DOHH2 (cell line): ENCODE measurements at regions not wholly inside any gene's neighbourhood (a gene's known extent, or its start where the extent isn't known, plus 50 kb on each side); places are given as distances from the start of the nearest gene placed in this dataset.

Experiments
- H3F3A ChIP-seq: fragments of 200-600 bp; sonication (generic), shearing (Covaris generic); 2 replicates; pipeline ENCODE4 v1.6.0; 2016; ENCODE audit warnings: antibody characterized with exemption, mild to moderate bottlenecking; ENCODE audit not compliant: control insufficient read depth, insufficient read depth
- H3K27ac ChIP-seq: fragments of 200-600 bp; sonication (generic); 2 replicates; pipeline ENCODE4 v1.5.1; 2014; ENCODE audit warnings: low read depth, mild to moderate bottlenecking, low read length, moderate library complexity
- H3K27me3 ChIP-seq: fragments of 200-600 bp; sonication (generic); 2 replicates; pipeline ENCODE4 v1.6.1; 2014; ENCODE audit warnings: mild to moderate bottlenecking, low read length, mixed read lengths; ENCODE audit not compliant: control insufficient read depth
- H3K36me3 ChIP-seq: fragments of 200-600 bp; sonication (generic); 2 replicates; pipeline ENCODE4 v1.6.1; 2014; ENCODE audit warnings: mild to moderate bottlenecking, low read length, moderate library complexity, mixed read lengths; ENCODE audit not compliant: control insufficient read depth
- H3K4me1 ChIP-seq: fragments of 200-600 bp; sonication (generic); 2 replicates; pipeline ENCODE4 v1.6.1; 2014; ENCODE audit warnings: mild to moderate bottlenecking, low read length, mixed read lengths; ENCODE audit not compliant: control insufficient read depth
- H3K4me2 ChIP-seq: fragments of 200-600 bp; sonication (generic); 2 replicates; pipeline ENCODE4 v1.6.0; 2014; ENCODE audit warnings: mild to moderate bottlenecking, low read length, moderate library complexity
- H3K4me3 ChIP-seq: fragments of 200-600 bp; sonication (generic); 2 replicates; pipeline ENCODE4 v1.5.1; 2014; ENCODE audit warnings: mild to moderate bottlenecking, low read length, mixed read lengths
- H3K79me2 ChIP-seq: fragments of 200-600 bp; sonication (generic); 2 replicates; pipeline ENCODE4 v1.6.1; 2014; ENCODE audit warnings: mild to moderate bottlenecking, low read length, mixed read lengths; ENCODE audit not compliant: control insufficient read depth
- H3K9me2 ChIP-seq: fragments of 200-600 bp; sonication (generic); replicated peaks from 2 replicates; pipeline ENCODE4 v1.6.1; 2014; ENCODE audit warnings: mild to moderate bottlenecking, low read length, mixed read lengths; ENCODE audit not compliant: control insufficient read depth
- H3K9me3 ChIP-seq: fragments of 200-600 bp; sonication (generic); 2 replicates; pipeline ENCODE4 v1.6.1; 2014; ENCODE audit warnings: antibody characterized with exemption, low read length, mixed read lengths; ENCODE audit not compliant: control insufficient read depth, insufficient read depth
- H4K20me1 ChIP-seq: fragments of 200-600 bp; sonication (generic); 2 replicates; pipeline ENCODE4 v1.6.0; 2014; ENCODE audit warnings: low read depth, mild to moderate bottlenecking, antibody characterized with exemption, low read length, moderate library complexity; ENCODE audit not compliant: control insufficient read depth, insufficient read depth
- CTCF ChIP-seq: fragments of 200-600 bp; sonication (generic); IDR thresholded peaks from one replicate; pipeline ENCODE4 v1.5.1; 2014; ENCODE audit warnings: antibody characterized with exemption, mild to moderate bottlenecking, low read depth, low read length; ENCODE audit not compliant: poor library complexity, severe bottlenecking
- EZH2phosphoT487 ChIP-seq: fragments of 200-600 bp; sonication (generic); IDR thresholded peaks from 2 replicates; pipeline ENCODE4 v1.6.1; 2017; ENCODE audit warnings: borderline replicate concordance, mild to moderate bottlenecking, antibody characterized with exemption, low read length, moderate library complexity, mixed read lengths

DNA sequence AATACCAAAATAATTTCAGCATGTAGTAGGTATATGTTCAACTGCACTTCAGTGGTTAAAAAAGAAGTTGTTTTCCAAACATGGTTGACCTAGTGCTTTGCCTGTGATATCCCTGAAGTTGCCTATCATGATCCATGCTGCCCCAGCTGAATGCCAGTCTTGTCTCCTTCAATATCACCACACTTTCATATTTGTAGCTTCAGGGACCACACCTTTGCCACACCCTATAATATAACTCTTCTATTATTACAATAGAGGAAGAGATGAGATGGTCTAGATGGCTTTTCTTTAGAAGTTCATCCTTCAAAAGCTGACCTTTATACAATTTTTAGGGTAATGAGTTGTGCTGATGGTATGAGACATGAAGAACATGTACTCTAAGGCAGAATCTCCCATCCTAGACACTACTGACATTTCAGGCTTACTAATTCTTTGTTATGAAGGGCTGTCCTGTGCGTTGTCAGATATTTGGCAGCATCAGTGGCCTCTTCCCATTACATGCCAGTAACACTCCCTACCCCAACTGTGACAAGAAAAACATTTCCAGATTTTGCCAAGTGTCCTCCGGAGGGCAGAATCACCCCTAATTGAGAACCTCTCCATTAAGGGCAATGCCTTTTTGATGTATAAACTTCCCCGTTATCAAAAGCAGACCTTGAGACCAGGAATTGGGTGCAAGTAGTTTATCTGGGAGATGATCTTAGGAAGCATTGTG, 76.2 kb upstream of the PLCL2 start:
- Histone ChIP-seq H3K4me1 (peaks cover 2% of the 10 kb centered on the region), H3K9me3 (no peaks in the 10 kb centered on the region), H4K20me1 (no peaks in the 10 kb centered on the region), H3K9me2 (no peaks in the 10 kb centered on the region), H3K27ac (no peak overlapping the region), H3K79me2 (no peaks in the 10 kb centered on the region), H3F3A (0 out of 2 replicates have a peak, but pooled peaks cover under 1% of the 10 kb centered on the region), H3K4me3 (no peak overlapping the region), H3K36me3 (no peaks in the 10 kb centered on the region), H3K4me2 (no peak overlapping the region), H3K27me3 (no peaks in the 10 kb centered on the region)
- TF ChIP-seq EZH2phosphoT487: no peak

DNA sequence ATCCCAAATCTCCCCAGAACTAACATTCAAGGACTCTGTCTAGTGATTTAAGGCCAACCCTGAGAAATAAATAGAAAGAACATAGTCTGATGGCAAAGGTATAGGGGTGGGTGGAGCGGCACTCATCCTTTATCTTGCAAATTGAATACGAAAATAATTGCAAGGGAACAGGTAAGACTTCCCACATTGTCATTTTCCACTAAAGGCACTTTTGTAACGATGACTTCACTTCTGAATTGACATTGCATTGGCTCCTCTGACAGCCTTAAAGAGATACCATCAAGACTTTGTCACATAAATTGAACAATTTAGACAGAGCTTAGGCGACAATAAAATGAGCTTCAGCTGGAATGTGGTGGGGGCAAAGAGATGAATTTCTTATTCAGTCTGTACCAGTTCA, 75.3 kb upstream of the PLCL2 start:
- Histone ChIP-seq H3K27me3 (no peaks in the 10 kb centered on the region), H3K36me3 (no peaks in the 10 kb centered on the region), H3K4me2 (no peak overlapping the region), H3K9me2 (no peaks in the 10 kb centered on the region), H3K79me2 (no peaks in the 10 kb centered on the region), H3K4me3 (no peak overlapping the region), H3F3A (no peaks in the 10 kb centered on the region), H3K9me3 (no peaks in the 10 kb centered on the region), H4K20me1 (no peaks in the 10 kb centered on the region), H3K27ac (no peak overlapping the region), H3K4me1 (no peaks in the 10 kb centered on the region)
- TF ChIP-seq CTCF: no peak
- TF ChIP-seq EZH2phosphoT487: no peak

DNA sequence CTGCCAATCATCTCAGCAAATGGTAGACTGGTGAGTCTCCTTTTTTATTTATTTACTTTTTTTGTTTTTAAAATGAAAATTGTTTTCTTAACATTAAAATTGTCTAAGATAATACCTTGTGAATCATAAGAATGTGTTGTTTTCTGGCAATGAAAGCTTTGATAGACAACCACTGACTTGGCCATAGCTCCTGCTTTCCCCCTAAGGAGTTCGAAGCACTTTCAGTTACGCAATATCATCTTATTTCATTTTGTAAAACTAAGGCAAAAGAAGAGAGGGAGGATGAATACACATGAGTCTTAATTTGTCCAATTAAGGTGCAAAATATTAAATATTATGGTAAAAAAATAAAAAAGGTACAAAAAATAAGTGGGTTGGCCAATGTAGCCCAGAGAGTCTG, 74.8 kb upstream of the PLCL2 start:
- Histone ChIP-seq H3F3A (no peaks in the 10 kb centered on the region), H3K9me3 (no peaks in the 10 kb centered on the region), H3K79me2 (no peaks in the 10 kb centered on the region), H3K4me1 (no peaks in the 10 kb centered on the region), H3K4me3 (no peak overlapping the region), H3K36me3 (no peaks in the 10 kb centered on the region), H4K20me1 (no peaks in the 10 kb centered on the region), H3K27me3 (no peaks in the 10 kb centered on the region), H3K4me2 (no peak overlapping the region), H3K9me2 (no peaks in the 10 kb centered on the region), H3K27ac (no peak overlapping the region)
- TF ChIP-seq EZH2phosphoT487 (no peak), CTCF (no peak)

DNA sequence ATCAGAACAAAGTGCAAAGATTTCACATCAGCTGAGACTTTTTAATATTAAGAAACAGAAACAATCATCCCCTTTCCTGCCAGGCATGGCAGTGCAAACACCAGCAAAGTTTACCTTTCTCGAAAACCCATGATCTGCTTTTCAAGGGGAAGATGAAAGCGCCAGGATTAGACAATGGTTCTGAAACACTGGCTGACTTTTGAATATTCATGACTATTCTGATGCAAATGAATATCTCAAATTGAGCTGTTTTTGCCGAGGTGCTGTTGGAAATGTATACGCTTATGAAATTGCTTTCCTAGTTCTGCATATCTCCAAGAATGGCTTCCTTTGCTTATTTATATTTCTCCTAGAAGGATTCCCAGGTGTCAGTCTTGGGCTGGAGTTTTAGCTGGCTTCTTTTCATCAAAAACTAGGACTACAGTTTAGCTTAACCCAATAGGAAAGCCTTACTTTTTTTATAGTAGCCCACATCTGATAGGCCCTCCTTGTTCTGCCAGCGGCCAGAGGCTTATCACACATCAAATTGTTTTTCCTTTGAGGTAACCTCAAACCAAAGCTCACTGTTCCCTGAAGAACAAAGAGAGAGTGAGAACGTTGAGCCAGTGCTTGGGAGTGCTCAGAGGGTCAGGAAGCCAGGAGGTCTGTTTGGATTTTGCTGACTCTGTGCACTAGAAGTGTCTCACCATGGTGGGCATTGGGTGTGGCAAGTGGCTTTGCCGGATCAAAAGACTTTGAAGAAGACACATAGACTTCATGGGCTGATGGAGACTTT, 74.0 kb upstream of the PLCL2 start:
- H3K4me2 ChIP-seq: no peak overlapping the region
- H3K36me3 ChIP-seq: no peaks in the 10 kb centered on the region
- TF ChIP-seq EZH2phosphoT487 (no peak), CTCF (no peak)
- no peaks in the 10 kb centered on the region for H3K27me3 ChIP-seq
- no peaks in the 10 kb centered on the region for H4K20me1 ChIP-seq
- no peaks in the 10 kb centered on the region for H3K4me1 ChIP-seq
- no peaks in the 10 kb centered on the region for H3K9me3 ChIP-seq
- H3K4me3 ChIP-seq: no peak overlapping the region
- no peaks in the 10 kb centered on the region for H3F3A ChIP-seq
- no peak overlapping the region for H3K27ac ChIP-seq
- H3K79me2 ChIP-seq: no peaks in the 10 kb centered on the region
- no peaks in the 10 kb centered on the region for H3K9me2 ChIP-seq
